ENCODE measurements at regions not wholly inside any gene's neighbourhood (a gene's known extent, or its start where the extent isn't known, plus 50 kb on each side); places are given as distances from the start of the nearest gene placed in this dataset.

DNA sequence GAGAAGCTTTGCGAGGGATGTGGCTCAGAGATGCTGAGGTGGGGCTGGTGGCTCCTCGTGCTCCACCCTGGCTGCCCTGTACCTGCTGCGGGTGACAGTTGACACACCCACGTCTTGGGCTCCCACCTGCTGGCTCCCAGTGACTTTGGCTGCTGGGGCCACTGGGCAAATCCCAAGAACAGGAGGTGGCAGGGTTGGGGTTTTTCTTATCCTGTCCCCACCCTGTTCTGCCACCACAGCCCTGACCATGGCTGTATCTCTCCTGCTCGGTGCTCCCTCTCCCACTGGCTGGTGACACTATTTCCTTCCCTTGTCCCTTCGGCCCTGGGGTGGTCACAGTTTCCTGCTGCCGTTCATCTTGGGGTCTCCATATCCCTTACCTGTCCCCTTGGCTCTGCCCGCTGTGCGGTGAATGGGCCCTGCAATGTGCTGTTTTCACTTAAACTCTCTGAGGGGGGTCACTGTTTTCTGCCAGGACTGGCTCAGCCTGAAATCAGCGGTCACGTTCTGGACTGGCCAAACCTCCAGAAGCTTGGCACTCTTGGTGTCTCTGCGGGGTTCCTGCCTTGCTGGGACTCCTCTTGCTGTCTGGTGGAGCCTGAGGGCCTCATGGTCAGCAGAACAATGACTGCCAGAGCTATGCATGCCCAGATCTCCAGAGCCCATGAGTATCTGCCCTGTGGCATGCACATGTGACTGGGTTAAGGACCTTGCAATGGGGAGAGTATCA is 144.2 kb downstream of the IRF8 start:
- no peaks in the 10 kb centered on the region for H3K9me1 ChIP-seq (replicated peaks; ENCODE audit: control insufficient read depth, extremely low read depth, insufficient read depth, low read length)

More for the DNA sequence above, 144.2 kb downstream of the IRF8 start:
- H3K27ac ChIP-seq (ENCODE audit: insufficient read depth, low read depth, low read length) = no peak overlapping the region
- no peaks in the 10 kb centered on the region for H3K79me2 ChIP-seq (ENCODE audit: control insufficient read depth, insufficient read depth, low read length)
- FAIRE-seq (no peak), DNase-seq (ENCODE audit: low read depth, low spot score) (no peak)
- no peak overlapping the region for H3K9ac ChIP-seq (replicated peaks; ENCODE audit: extremely low read depth, insufficient read depth, low read length)
- CTCF ChIA-PET = interaction anchor here (1.6 to 3.8 kb wide), 4 partner anchors 11 to 476 kb away, joined by 6 to 109 read pairs (median 14); no protein-coding TSS in a partner anchor
- intact Hi-C loops (cut with micrococcal nuclease) = no loop called here
- POLR2A ChIA-PET = no interaction called here
- H3K36me3 ChIP-seq (ENCODE audit: control insufficient read depth in 2 of 2, extremely low read depth in 1 of 2, insufficient read depth in 2 of 2, low read length in 2 of 2) = no peaks in the 10 kb centered on the region
- no peaks in the 10 kb centered on the region for H3K9me3 ChIP-seq (replicated peaks; ENCODE audit: control insufficient read depth, insufficient read depth, low read length)
- BruUV-seq (replicated peaks) = no TSS peak
- no peak for TF ChIP-seq MYC (IDR thresholded peaks at IDR 0.05; ENCODE audit: low read depth, low read length)
- TF ChIP-seq, protein P1, sequence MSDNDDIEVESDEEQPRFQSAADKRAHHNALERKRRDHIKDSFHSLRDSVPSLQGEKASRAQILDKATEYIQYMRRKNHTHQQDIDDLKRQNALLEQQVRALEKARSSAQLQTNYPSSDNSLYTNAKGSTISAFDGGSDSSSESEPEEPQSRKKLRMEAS (IDR thresholded peaks at IDR 0.05; ENCODE audit: insufficient read depth, insufficient read length) = no peak
- TF ChIP-seq, protein P2, sequence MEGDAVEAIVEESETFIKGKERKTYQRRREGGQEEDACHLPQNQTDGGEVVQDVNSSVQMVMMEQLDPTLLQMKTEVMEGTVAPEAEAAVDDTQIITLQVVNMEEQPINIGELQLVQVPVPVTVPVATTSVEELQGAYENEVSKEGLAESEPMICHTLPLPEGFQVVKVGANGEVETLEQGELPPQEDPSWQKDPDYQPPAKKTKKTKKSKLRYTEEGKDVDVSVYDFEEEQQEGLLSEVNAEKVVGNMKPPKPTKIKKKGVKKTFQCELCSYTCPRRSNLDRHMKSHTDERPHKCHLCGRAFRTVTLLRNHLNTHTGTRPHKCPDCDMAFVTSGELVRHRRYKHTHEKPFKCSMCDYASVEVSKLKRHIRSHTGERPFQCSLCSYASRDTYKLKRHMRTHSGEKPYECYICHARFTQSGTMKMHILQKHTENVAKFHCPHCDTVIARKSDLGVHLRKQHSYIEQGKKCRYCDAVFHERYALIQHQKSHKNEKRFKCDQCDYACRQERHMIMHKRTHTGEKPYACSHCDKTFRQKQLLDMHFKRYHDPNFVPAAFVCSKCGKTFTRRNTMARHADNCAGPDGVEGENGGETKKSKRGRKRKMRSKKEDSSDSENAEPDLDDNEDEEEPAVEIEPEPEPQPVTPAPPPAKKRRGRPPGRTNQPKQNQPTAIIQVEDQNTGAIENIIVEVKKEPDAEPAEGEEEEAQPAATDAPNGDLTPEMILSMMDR (IDR thresholded peaks at IDR 0.05; ENCODE audit: extremely low read depth in 1 of 2, insufficient read depth in 1 of 2, low read depth in 1 of 2, low read length in 2 of 2) = no peak
- no peak for TF ChIP-seq GATA2 (IDR thresholded peaks at IDR 0.05; ENCODE audit: insufficient read depth, insufficient read length, low read depth, low read length)
- TF ChIP-seq JUN (IDR thresholded peaks at IDR 0.05; ENCODE audit: borderline replicate concordance, insufficient read depth, insufficient read length, low read depth) = no peak
- no peak for TF ChIP-seq EZH2 (IDR thresholded peaks at IDR 0.05; ENCODE audit: borderline replicate concordance, low read depth, low read length, severe bottlenecking)
- TF ChIP-seq POLR2AphosphoS5 (IDR thresholded peaks at IDR 0.05; ENCODE audit: insufficient read depth, low read depth, low read length) = no peak
- TF ChIP-seq POLR2A (IDR thresholded peaks at IDR 0.05; ENCODE audit: low read depth, low read length) = no peak
- no peak for TF ChIP-seq FOS (IDR thresholded peaks at IDR 0.05; ENCODE audit: borderline replicate concordance, insufficient read depth, low read length)
- H3K4me2 ChIP-seq (ENCODE audit: insufficient read depth, low read length) = no peak overlapping the region
- peaks cover 5 to 18% of the 10 kb centered on the region in 2 experiments for H3K27me3 ChIP-seq (ENCODE audit: control insufficient read depth in 2 of 2, insufficient read depth in 2 of 2, low read length in 2 of 2)
- H2AFZ ChIP-seq (ENCODE audit: low read depth, low read length) = no peak overlapping the region
- dilution Hi-C loops (cut with MboI; ENCODE audit: extremely low pct_ligation_motif_present, low sequenced_read_pairs) = no loop called here
- H3K4me3 ChIP-seq (replicated peaks in 1 of 3; ENCODE audit: insufficient read depth in 1 of 3, low read depth in 1 of 3, low read length in 3 of 3) = no peak overlapping the region
- H3K4me1 ChIP-seq (ENCODE audit: control insufficient read depth, extremely low read depth, insufficient read depth, low read length) = no peaks in the 10 kb centered on the region
- H4K20me1 ChIP-seq (replicated peaks; ENCODE audit: control insufficient read depth, extremely low read depth, insufficient read depth, low read length) = no peaks in the 10 kb centered on the region

Measured in endothelial cell of umbilical vein (primary cell).